Endothelial cell (in vitro differentiated cells): ENCODE measurements at regions not wholly inside any gene's neighbourhood (a gene's known extent, or its start where the extent isn't known, plus 50 kb on each side); places are given as distances from the start of the nearest gene placed in this dataset.

Experiments used
- DNase-seq: peaks from one replicate; pipeline ENCODE4 v3.0.0; 2021; ENCODE audit warnings: low spot score
- H3K27ac Mint-ChIP-seq: one replicate; pipeline ENCODE4 v1.8.0; 2021; ENCODE audit warnings: mixed read lengths, inconsistent platforms; ENCODE audit not compliant: unreplicated experiment
- H3K27me3 Mint-ChIP-seq: one replicate; pipeline ENCODE4 v1.8.0; 2021; ENCODE audit warnings: mild to moderate bottlenecking, moderate library complexity, mixed read lengths, inconsistent platforms; ENCODE audit not compliant: unreplicated experiment
- H3K36me3 Mint-ChIP-seq: one replicate; pipeline ENCODE4 v1.8.0; 2021; ENCODE audit warnings: mild to moderate bottlenecking, low read depth, mixed read lengths, inconsistent platforms; ENCODE audit not compliant: unreplicated experiment
- H3K4me1 Mint-ChIP-seq: one replicate; pipeline ENCODE4 v1.8.0; 2021; ENCODE audit warnings: mild to moderate bottlenecking, mixed read lengths, inconsistent platforms; ENCODE audit not compliant: unreplicated experiment
- H3K4me3 Mint-ChIP-seq: one replicate; pipeline ENCODE4 v1.8.0; 2021; ENCODE audit warnings: mild to moderate bottlenecking, mixed read lengths, inconsistent platforms; ENCODE audit not compliant: unreplicated experiment
- H3K9me3 Mint-ChIP-seq: one replicate; pipeline ENCODE4 v1.8.0; 2021; ENCODE audit warnings: mixed read lengths, inconsistent platforms; ENCODE audit not compliant: unreplicated experiment
- TF ChIP-seq, protein P1 (sequence below): fragments of 200-600 bp; sonication (generic); IDR thresholded peaks from one replicate; pipeline ENCODE4 v1.5.0; 2021; ENCODE audit warnings: antibody characterized with exemption; ENCODE audit not compliant: unreplicated experiment

DNA sequence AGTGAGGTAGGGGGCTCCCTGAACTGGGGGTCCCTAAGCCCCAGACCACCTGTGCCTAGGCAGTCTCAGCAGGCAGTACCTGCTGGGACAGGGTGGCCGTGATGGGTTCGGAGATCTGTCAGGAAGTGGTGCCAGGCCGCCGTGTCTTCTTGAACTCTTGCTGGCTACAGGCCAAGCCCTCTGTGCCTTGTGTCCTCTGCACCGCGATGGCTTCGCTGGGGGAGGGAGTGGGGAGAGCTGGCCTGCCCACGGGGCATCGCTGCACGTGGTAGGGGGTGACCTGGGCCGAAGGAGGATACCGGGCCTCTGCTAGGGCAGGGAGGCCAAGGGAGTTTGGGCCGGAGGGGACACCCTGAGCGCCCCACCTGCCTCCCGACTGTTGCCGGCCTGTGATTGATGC is 96.7 kb upstream of the NKX1-1 start:
- no peaks in the 10 kb centered on the region for H3K36me3 Mint-ChIP-seq
- H3K9me3 Mint-ChIP-seq = no peaks in the 10 kb centered on the region
- TF ChIP-seq, protein P1, sequence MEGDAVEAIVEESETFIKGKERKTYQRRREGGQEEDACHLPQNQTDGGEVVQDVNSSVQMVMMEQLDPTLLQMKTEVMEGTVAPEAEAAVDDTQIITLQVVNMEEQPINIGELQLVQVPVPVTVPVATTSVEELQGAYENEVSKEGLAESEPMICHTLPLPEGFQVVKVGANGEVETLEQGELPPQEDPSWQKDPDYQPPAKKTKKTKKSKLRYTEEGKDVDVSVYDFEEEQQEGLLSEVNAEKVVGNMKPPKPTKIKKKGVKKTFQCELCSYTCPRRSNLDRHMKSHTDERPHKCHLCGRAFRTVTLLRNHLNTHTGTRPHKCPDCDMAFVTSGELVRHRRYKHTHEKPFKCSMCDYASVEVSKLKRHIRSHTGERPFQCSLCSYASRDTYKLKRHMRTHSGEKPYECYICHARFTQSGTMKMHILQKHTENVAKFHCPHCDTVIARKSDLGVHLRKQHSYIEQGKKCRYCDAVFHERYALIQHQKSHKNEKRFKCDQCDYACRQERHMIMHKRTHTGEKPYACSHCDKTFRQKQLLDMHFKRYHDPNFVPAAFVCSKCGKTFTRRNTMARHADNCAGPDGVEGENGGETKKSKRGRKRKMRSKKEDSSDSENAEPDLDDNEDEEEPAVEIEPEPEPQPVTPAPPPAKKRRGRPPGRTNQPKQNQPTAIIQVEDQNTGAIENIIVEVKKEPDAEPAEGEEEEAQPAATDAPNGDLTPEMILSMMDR = no peak
- H3K27me3 Mint-ChIP-seq = peaks cover 4% of the 10 kb centered on the region
- no peak overlapping the region for H3K27ac Mint-ChIP-seq
- no peak overlapping the region for H3K4me3 Mint-ChIP-seq
- DNase-seq = no peak
- no peaks in the 10 kb centered on the region for H3K4me1 Mint-ChIP-seq

GRCh38 chr4:1502501-1502886 is 96.3 kb upstream of the NKX1-1 start:
- no peaks in the 10 kb centered on the region for H3K36me3 Mint-ChIP-seq
- no peak overlapping the region for H3K4me3 Mint-ChIP-seq

GRCh38 chr4:1501754-1502500 is 95.7 kb upstream of the NKX1-1 start:
- Mint-ChIP-seq H3K9me3 (no peaks in the 10 kb centered on the region), H3K27ac (no peak overlapping the region), H3K4me1 (no peaks in the 10 kb centered on the region), H3K4me3 (no peak overlapping the region), H3K27me3 (peaks cover 4% of the 10 kb centered on the region), H3K36me3 (no peaks in the 10 kb centered on the region)
- DNase-seq = no peak
- TF ChIP-seq, protein P1 = no peak

More at GRCh38 chr4:1502501-1502886, 96.3 kb upstream of the NKX1-1 start:
- DNase-seq = no peak
- no peak overlapping the region for H3K27ac Mint-ChIP-seq
- H3K9me3 Mint-ChIP-seq = no peaks in the 10 kb centered on the region
- no peaks in the 10 kb centered on the region for H3K4me1 Mint-ChIP-seq
- TF ChIP-seq, protein P1 = no peak
- peaks cover 4% of the 10 kb centered on the region for H3K27me3 Mint-ChIP-seq

DNA sequence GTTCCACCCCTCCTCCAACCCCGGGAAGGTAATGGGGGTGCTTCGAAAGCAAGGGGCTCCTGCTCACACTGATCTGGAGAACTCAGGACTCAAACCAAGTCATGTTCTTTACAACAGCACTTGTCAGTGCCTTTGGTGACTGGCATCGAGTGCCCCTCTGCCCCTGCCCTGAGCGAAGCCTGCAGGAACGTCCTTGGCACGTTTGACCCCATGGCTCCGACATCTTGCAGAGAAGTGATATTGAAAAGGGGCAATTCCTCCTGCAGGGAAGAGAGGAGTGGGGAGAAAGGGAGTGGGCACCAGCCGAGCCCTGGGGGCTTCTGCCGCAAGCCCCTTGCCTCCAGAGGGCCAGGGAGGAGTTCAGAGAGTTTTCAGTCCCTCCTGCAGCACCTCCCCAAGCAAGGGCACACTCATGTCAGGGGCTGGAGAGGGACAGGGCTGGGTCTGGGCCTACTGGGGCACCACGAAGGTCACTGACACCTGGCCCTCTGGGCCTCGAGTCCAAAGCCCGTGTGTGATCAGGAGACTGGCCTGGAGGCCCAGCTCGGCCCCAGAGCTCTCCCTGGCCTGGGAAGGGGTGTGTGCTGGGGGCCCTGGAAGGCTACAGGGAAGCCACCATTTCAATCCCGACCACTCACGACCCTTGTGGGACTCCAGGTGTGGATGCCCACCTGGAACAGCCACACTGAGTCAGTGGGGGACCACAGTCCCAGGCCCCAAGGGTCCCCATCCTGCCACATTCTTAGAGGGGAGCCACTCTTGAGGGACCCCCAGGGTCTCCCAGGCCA is 94.9 kb upstream of the NKX1-1 start:
- TF ChIP-seq, protein P1 = no peak
- DNase-seq = no peak
- Mint-ChIP-seq H3K27ac (no peak overlapping the region), H3K4me3 (no peak overlapping the region), H3K36me3 (no peaks in the 10 kb centered on the region), H3K27me3 (peaks cover 4% of the 10 kb centered on the region), H3K4me1 (no peaks in the 10 kb centered on the region), H3K9me3 (no peaks in the 10 kb centered on the region)
